GM21381 (cell line): ENCODE measurements at regions not wholly inside any gene's neighbourhood (a gene's known extent, or its start where the extent isn't known, plus 50 kb on each side); places are given as distances from the start of the nearest gene placed in this dataset.
"Not testable (repeated sequence)": the region's sequence is repeated elsewhere in the genome, so short reads cannot be mapped to it uniquely, and the experiment has no call there.

Source experiments
- ATAC-seq: cut with Tn5 transposase; IDR thresholded peaks from one replicate; pipeline ENCODE4 v1.9.1; 2021; ENCODE audit warnings: mild to moderate bottlenecking, moderate library complexity; ENCODE audit not compliant: unreplicated experiment

DNA sequence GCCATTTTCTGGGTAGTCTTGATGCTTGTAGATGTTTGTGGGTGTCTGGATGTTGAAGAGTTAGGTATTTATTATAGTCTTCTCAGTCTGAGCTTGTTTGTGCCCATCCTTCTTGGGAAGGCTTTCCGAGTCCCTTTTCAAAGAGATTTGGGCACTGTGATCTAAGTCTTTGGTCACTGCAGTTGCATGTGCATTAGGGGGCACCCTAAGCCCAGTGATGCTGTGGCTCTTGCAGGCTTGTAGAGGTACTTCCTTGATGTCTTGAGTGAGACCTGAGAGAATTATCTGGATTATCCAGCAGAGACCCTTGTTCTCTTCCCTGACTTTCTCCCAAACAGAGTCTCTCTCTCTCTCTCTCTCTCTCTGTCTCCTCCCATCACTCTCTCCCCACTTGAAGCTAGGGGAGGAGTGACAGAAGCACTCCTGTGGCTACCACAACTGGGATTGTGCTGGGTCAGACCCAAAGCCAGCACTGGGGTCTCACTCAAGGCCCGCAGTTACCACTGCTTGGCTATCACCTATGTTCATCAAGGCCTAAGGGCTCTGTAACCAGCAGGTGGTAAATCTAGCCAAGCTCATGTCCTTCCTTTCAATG lies 68.5 kb downstream of the TMCO5A start:
- ATAC-seq: no peak

GRCh38 chr15:38004218-38004861 lies 69.9 kb downstream of the TMCO5A start:
- no peak for ATAC-seq

GRCh38 chr15:38005953-38006808 lies 71.7 kb downstream of the TMCO5A start:
- ATAC-seq: no peak

DNA sequence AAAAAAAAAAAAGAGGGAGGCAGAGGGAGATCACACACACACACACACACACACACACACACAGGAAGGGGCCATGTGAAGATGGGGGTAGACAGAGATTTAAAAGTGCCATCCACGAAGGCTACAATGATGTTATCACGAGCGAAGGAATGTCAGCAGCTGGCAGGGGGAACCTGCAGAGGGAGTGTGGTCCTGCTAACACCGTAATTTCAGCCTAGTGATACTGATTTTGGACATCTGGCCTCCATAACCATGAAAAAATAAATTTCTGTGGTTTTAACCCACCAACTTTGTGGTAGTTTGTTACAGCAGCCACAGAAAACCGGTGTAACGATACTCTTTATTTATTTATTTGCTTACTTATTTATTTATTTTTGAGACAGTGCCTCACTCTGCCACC lies 76.0 kb downstream of the TMCO5A start:
- ATAC-seq: no peak

GRCh38 chr15:38012894-38013293 lies 78.5 kb downstream of the TMCO5A start:
- ATAC-seq: no peak

GRCh38 chr15:38017721-38018120 lies 83.3 kb downstream of the TMCO5A start:
- ATAC-seq: no peak

GRCh38 chr15:38019066-38019465 lies 84.6 kb downstream of the TMCO5A start:
- no peak for ATAC-seq

- ATAC-seq: no peak
These were observed 86.8 kb downstream of the TMCO5A start for GRCh38 chr15:38021259-38021658.

- ATAC-seq: no peak
These were observed 90.1 kb downstream of the TMCO5A start for GRCh38 chr15:38024293-38025091.

DNA sequence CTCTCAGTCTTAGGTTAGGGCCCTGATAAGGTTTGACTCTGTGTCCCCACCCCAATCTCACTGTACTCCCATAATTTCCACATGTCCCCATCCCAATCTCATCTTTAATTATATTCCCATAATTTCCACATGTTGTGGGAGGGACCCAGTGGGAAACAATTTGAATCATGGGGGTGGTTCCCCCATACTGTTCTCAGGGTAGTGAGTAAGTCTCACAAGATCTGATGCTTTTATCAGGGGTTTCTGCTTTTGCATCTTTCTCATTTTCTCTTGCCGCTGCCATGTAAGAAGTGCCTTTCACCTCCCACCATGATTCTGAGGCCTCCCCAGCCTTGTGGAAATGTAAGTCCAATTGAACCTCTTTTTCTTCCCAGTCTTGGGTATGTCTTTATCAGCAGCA lies 91.2 kb downstream of the TMCO5A start:
- not testable (repeated sequence) for ATAC-seq

- no peak for ATAC-seq
These were observed 94.4 kb downstream of the TMCO5A start for GRCh38 chr15:38028869-38029268.

DNA sequence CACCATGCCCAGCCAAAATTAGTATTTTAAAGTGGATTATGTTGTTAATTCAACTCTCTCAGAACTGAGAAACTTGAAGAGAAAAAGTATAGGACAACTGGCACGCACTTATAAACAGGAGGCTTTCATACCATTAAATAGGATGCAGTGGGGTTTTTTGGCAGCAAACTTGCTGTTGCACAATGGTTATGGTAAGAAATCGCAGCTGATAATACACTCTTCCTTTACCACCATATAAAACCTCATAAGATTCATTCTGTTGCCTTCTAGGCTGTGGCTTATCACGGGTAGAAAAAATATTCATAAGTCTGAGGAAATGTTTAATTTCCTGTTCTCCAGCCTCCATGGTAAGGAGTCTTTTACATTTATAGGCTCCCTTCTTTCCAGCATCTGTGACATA lies 95.3 kb downstream of the TMCO5A start:
- no peak for ATAC-seq

- no peak for ATAC-seq
These were observed 96.2 kb downstream of the TMCO5A start for GRCh38 chr15:38030609-38031008.

GRCh38 chr15:38035701-38036100 lies 101.3 kb downstream of the TMCO5A start:
- ATAC-seq: no peak

- no peak for ATAC-seq
These were observed 102.4 kb downstream of the TMCO5A start for GRCh38 chr15:38036790-38037338.

GRCh38 chr15:38038659-38039442 lies 104.4 kb downstream of the TMCO5A start:
- ATAC-seq: no peak

DNA sequence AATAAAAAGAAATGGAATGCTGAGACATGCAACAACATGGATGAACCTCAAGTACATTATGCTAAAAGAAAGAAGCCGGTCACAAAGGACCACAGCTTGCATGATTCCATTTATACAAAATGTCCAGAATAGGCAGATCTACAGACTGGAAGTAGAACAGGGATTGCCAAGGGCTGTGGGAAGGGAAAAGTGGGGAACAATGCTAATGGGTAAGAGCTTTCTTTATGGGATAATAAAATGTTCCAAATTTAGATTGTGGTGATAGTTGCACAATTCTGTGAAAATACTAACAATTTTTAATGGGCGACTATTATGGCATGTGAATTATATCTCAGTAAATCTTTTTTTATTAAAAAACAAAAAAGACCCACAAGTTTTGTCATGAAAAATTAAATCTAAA lies 106.2 kb downstream of the TMCO5A start:
- ATAC-seq: no peak

DNA sequence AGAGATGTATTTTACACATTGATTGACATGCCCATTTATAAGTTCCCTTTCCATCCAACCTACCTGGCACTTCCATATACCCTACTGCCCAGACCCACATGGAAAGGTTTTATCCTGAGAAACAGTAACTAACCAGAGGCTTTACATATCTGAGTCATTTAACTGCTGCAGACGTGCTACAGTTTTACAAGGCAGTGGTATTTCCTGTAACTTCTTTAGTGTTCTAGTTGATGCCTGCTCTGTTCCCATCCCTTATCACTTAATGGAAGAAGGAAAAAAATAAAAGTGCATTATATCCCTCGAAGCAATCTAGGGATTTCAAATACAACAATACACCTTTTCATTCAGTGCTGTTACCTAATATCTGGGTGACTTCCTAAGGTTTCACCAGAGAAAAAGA lies 107.1 kb downstream of the TMCO5A start:
- ATAC-seq: no peak

GRCh38 chr15:38042211-38042610 lies 107.8 kb downstream of the TMCO5A start:
- ATAC-seq: no peak
